IPS-20b (cell line): ENCODE measurements at regions not wholly inside any gene's neighbourhood (a gene's known extent, or its start where the extent isn't known, plus 50 kb on each side); places are given as distances from the start of the nearest gene placed in this dataset.

Experiments
- H3K27ac ChIP-seq: one replicate; pipeline ENCODE4 v1.5.1; 2013; ENCODE audit warnings: low read length
- H3K27me3 ChIP-seq: 2 replicates; pipeline ENCODE4 v1.6.1; 2013; ENCODE audit warnings: mild to moderate bottlenecking, low read length, inconsistent platforms; ENCODE audit not compliant: insufficient read depth
- H3K36me3 ChIP-seq: 2 replicates; pipeline ENCODE4 v1.6.1; 2013; ENCODE audit warnings: low read depth, mild to moderate bottlenecking, inconsistent platforms, low read length, moderate library complexity; ENCODE audit not compliant: insufficient read depth
- H3K4me1 ChIP-seq: 2 replicates; pipeline ENCODE4 v1.6.1; 2013; ENCODE audit warnings: mild to moderate bottlenecking, control low read depth, inconsistent platforms, low read length, moderate library complexity; ENCODE audit not compliant: insufficient read depth
- H3K4me3 ChIP-seq: 2 replicates; pipeline ENCODE4 v1.5.1; 2013; ENCODE audit warnings: mild to moderate bottlenecking, low read length, inconsistent platforms
- H3K9ac ChIP-seq: 2 replicates; pipeline ENCODE4 v1.6.1; 2013; ENCODE audit warnings: low read depth, mild to moderate bottlenecking, inconsistent platforms, low read length, moderate library complexity
- H3K9me3 ChIP-seq: 2 replicates; pipeline ENCODE4 v1.6.1; 2013; ENCODE audit warnings: mild to moderate bottlenecking, low read depth, low read length, inconsistent platforms; ENCODE audit not compliant: insufficient read depth

DNA sequence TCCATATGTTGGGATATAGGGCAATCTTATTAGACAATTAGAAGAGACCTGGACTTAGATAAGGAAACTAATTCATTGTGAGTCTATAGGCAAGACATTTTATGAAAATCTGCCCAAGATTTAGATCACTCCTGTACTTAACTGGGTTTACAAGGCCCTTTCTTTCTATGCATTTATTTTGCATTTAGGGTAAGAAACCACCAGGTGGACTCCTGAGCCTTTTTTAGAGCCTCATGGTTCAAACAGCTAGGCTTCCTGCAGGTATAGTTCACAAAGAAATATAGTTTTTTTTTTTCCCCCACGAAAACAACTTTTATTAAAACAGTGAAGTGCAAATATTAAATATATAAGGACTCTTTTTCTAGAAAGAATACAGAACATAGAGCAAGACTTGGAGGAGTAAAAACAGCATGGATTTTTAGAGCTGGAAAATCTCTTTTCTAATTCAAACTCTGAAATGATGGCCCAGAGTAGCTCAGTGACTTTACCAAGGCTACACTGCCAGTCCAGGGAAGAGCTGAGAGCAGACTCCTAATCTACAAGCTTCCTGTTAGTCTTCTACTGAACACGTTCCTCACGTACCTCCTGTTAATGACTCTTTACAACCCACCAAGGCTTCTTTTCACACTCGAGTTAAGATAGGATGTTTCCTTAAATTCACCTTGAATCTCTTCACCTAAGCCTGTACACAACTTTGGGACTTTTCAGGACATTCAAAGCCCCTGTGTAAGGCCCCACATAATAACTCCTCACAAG lies 400.9 kb upstream of the ATP11B start:
- Histone ChIP-seq H3K36me3 (no peaks in the 10 kb centered on the region), H3K4me3 (no peak overlapping the region), H3K4me1 (peaks cover 3% of the 10 kb centered on the region; the same call in 1 of the 2 replicates)

DNA sequence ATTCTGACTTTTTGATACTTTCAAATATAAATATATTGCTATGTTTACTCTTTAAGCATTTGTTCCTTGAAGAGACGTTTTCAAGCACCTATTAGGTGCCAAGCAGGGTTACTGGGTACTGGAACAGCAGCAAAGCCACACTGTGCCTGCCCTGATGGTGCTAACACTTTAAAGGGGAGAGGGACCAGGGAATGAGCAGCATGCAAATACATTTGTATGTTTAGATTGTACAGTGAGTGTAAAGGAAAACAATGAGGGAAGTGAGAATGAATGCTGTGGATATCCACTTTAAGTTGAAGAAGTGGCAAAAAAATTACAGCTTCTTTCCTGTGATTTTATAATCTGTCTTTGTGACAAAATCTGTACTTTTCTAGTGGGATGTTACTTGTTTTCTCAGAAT lies 400.2 kb upstream of the ATP11B start:
- no peaks in the 10 kb centered on the region for H3K9me3 ChIP-seq
- H3K4me3 ChIP-seq: no peak overlapping the region
- H3K27me3 ChIP-seq: no peaks in the 10 kb centered on the region
- H3K27ac ChIP-seq: no peak overlapping the region
- peaks cover 3% of the 10 kb centered on the region; the same call in 1 of the 2 replicates for H3K4me1 ChIP-seq
- no peak overlapping the region for H3K9ac ChIP-seq
- no peaks in the 10 kb centered on the region for H3K36me3 ChIP-seq

More for the DNA sequence above, 400.9 kb upstream of the ATP11B start:
- H3K27ac ChIP-seq: no peak overlapping the region
- H3K9ac ChIP-seq: no peak overlapping the region
- H3K27me3 ChIP-seq: no peaks in the 10 kb centered on the region
- no peaks in the 10 kb centered on the region for H3K9me3 ChIP-seq

DNA sequence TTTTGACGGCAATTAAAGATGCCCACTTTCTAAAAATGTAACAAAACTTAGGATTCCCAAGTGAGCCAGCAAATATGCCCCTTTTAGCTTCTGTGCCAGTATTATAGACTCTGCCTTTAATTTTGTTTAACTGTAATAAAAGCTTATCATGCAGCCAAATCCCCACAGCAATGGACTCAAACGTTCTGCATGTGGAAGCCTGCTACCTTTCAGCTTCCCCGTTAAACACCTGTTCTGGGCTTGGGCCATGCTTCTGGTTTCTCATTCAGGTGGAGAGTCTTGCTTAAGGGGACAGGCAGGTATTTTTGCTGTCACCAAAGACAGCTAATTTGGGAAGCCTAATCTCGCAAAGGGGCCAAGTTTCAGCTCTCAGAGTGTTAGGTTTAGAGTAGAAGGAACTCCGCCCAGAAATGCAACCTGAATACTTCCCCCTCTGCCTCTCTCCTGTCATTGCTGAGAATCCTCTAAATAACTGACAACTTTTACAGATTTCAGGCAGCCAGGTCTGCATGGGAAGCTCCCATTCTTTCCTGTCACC lies 399.4 kb upstream of the ATP11B start:
- Histone ChIP-seq H3K9me3 (no peaks in the 10 kb centered on the region), H3K27ac (no peak overlapping the region), H3K9ac (no peak overlapping the region), H3K36me3 (no peaks in the 10 kb centered on the region), H3K27me3 (no peaks in the 10 kb centered on the region), H3K4me3 (no peak overlapping the region), H3K4me1 (peaks cover 3% of the 10 kb centered on the region; the same call in 1 of the 2 replicates)

DNA sequence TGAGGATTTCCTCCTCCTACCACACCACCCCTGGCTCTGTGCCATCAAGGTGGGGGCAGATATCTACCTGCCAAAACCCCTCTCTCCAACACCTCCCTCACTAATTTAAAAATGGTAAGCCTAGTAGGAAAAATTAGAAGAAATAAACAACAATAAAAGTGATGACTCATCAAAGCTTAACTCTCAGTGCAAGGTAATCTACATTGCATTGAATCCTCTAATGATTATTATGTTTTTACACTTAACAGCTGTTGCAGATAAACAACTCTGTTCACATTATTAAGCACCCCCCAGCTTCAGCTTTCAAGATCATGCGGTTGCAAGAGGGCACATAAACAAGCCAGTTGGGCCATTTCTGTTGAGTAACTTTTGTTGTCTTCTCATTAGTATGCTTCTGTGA lies 396.1 kb upstream of the ATP11B start:
- Histone ChIP-seq H3K4me1 (peaks cover 16% of the 10 kb centered on the region; the same call in 1 of the 2 replicates), H3K4me3 (no peak overlapping the region), H3K27me3 (no peaks in the 10 kb centered on the region)

GRCh38 chr3:182399978-182400737 lies 393.1 kb upstream of the ATP11B start:
- no peaks in the 10 kb centered on the region for H3K27me3 ChIP-seq
- peaks cover 13% of the 10 kb centered on the region; the same call in 1 of the 2 replicates for H3K4me1 ChIP-seq
- no peak overlapping the region for H3K27ac ChIP-seq
- no peak overlapping the region for H3K9ac ChIP-seq
- peak overlapping the region; percentile 23; the same call in 1 of the 2 replicates for H3K4me3 ChIP-seq
- no peaks in the 10 kb centered on the region for H3K36me3 ChIP-seq
- no peaks in the 10 kb centered on the region for H3K9me3 ChIP-seq

More for the DNA sequence above, 396.1 kb upstream of the ATP11B start:
- Histone ChIP-seq H3K9ac (no peak overlapping the region), H3K36me3 (no peaks in the 10 kb centered on the region), H3K27ac (no peak overlapping the region), H3K9me3 (no peaks in the 10 kb centered on the region)

- Histone ChIP-seq H3K27ac (no peak overlapping the region), H3K9me3 (no peaks in the 10 kb centered on the region), H3K4me1 (peaks cover 18% of the 10 kb centered on the region; the same call in 1 of the 2 replicates), H3K4me3 (peak overlapping the region; percentile 23; the same call in 1 of the 2 replicates), H3K9ac (no peak overlapping the region), H3K27me3 (no peaks in the 10 kb centered on the region), H3K36me3 (no peaks in the 10 kb centered on the region)
These were observed 392.5 kb upstream of the ATP11B start for GRCh38 chr3:182400838-182401237.

- Histone ChIP-seq H3K9me3 (no peaks in the 10 kb centered on the region), H3K9ac (no peak overlapping the region), H3K27ac (no peak overlapping the region), H3K36me3 (no peaks in the 10 kb centered on the region), H3K4me1 (peaks cover 22% of the 10 kb centered on the region; the same call in 1 of the 2 replicates), H3K27me3 (no peaks in the 10 kb centered on the region), H3K4me3 (no peak overlapping the region)
These were observed 389.3 kb upstream of the ATP11B start for GRCh38 chr3:182404031-182404430.

GRCh38 chr3:182405759-182406158 lies 387.5 kb upstream of the ATP11B start:
- Histone ChIP-seq H3K4me1 (peaks cover 9% of the 10 kb centered on the region; the same call in 1 of the 2 replicates), H3K9me3 (no peaks in the 10 kb centered on the region), H3K27ac (no peak overlapping the region), H3K36me3 (no peaks in the 10 kb centered on the region), H3K27me3 (no peaks in the 10 kb centered on the region), H3K9ac (no peak overlapping the region), H3K4me3 (no peak overlapping the region)

DNA sequence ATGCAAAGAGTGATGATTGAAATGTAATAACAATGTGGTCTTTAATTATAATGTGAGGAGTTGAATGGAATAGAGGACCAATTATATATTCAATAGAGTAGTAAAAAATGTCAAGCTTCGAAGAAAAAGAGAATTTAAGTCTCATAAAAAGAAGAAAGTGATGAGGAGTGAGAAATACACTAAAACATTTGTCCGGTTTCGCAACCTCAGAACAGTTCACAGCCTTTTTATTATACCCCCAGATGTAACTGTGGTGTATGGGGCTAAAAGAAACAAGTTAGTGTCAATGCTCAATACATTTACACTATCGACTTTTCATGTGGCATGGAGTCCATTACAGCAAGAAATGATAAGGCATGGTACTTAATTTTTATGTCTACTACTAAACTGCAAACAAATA lies 386.5 kb upstream of the ATP11B start:
- peaks cover 10% of the 10 kb centered on the region for H3K4me1 ChIP-seq
- no peak overlapping the region for H3K27ac ChIP-seq
- H3K9ac ChIP-seq: no peak overlapping the region
- no peaks in the 10 kb centered on the region for H3K9me3 ChIP-seq
- H3K4me3 ChIP-seq: no peak overlapping the region
- H3K27me3 ChIP-seq: no peaks in the 10 kb centered on the region
- H3K36me3 ChIP-seq: no peaks in the 10 kb centered on the region

- Histone ChIP-seq H3K4me3 (no peak overlapping the region), H3K27me3 (no peaks in the 10 kb centered on the region), H3K4me1 (peaks cover 14% of the 10 kb centered on the region), H3K27ac (no peak overlapping the region), H3K36me3 (no peaks in the 10 kb centered on the region), H3K9ac (no peak overlapping the region), H3K9me3 (no peaks in the 10 kb centered on the region)
These were observed 383.3 kb upstream of the ATP11B start for GRCh38 chr3:182410051-182410450.

DNA sequence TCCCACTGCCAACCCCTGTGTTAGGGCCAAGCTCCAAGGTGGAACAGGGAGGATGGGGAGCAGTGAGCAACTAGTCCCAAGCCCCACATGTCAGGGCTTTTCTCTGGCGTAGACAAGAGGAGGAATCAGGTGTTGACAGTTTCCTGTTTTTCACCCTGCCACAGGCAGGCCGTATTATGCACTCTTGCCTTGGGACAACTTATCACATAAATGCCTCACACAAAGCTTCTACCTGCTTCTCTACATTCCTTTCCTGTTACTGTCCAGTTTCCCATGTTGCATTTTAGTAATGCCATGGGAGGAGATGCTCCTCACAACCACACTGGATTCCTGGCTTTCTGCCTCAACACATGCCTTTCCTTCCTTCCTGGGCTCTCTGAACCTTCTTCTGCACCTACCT lies 381.2 kb upstream of the ATP11B start:
- Histone ChIP-seq H3K27me3 (no peaks in the 10 kb centered on the region), H3K27ac (no peak overlapping the region), H3K4me1 (peaks cover 5% of the 10 kb centered on the region; the same call in 1 of the 2 replicates)

More for the DNA sequence above, 381.2 kb upstream of the ATP11B start:
- H3K4me3 ChIP-seq: no peak overlapping the region
- H3K36me3 ChIP-seq: no peaks in the 10 kb centered on the region
- no peak overlapping the region for H3K9ac ChIP-seq
- no peaks in the 10 kb centered on the region for H3K9me3 ChIP-seq
